ENCODE measurements at regions not wholly inside any gene's neighbourhood (a gene's known extent, or its start where the extent isn't known, plus 50 kb on each side); places are given as distances from the start of the nearest gene placed in this dataset.
A peak's percentile ranks its signal among the peaks of the same experiment; 100 is the strongest.

GRCh38 chr7:12761691-12762090, 74.3 kb downstream of the ARL4A start:
- H3K36me3 ChIP-seq (ENCODE audit: control insufficient read depth in 2 of 2, insufficient read depth in 2 of 2, low read length in 2 of 2): no peaks in the 10 kb centered on the region
- H3K27ac ChIP-seq (ENCODE audit: low read length): no peak overlapping the region

GRCh38 chr7:12764458-12764891, 77.0 kb downstream of the ARL4A start:
- Histone ChIP-seq H3K9ac (ENCODE audit: low read length in 2 of 2) (no peak overlapping the region), H3K36me3 (ENCODE audit: control insufficient read depth in 2 of 2, insufficient read depth in 2 of 2, low read length in 2 of 2) (no peaks in the 10 kb centered on the region), H3K27ac (ENCODE audit: low read length) (no peak overlapping the region), H3K4me3 (ENCODE audit: low read length in 2 of 2) (no peak overlapping the region), H3K4me1 (ENCODE audit: control insufficient read depth, insufficient read depth, low read length) (no peaks in the 10 kb centered on the region), H3K27me3 (ENCODE audit: control insufficient read depth in 1 of 2, insufficient read depth in 2 of 2, low read length in 2 of 2) (no peaks in the 10 kb centered on the region), H3K9me3 (ENCODE audit: control insufficient read depth in 2 of 2, low read length in 2 of 2) (no peaks in the 10 kb centered on the region)

More at GRCh38 chr7:12761691-12762090, 74.3 kb downstream of the ARL4A start:
- no peaks in the 10 kb centered on the region for H3K9me3 ChIP-seq (ENCODE audit: control insufficient read depth in 2 of 2, low read length in 2 of 2)
- H3K4me1 ChIP-seq (ENCODE audit: control insufficient read depth, insufficient read depth, low read length): no peaks in the 10 kb centered on the region
- no peaks in the 10 kb centered on the region for H3K27me3 ChIP-seq (ENCODE audit: control insufficient read depth in 1 of 2, insufficient read depth in 2 of 2, low read length in 2 of 2)
- no peak overlapping the region for H3K4me3 ChIP-seq (ENCODE audit: low read length in 2 of 2)
- H3K9ac ChIP-seq (ENCODE audit: low read length in 2 of 2): no peak overlapping the region

GRCh38 chr7:12765431-12766100, 78.1 kb downstream of the ARL4A start:
- H3K27ac ChIP-seq (ENCODE audit: low read length): no peak overlapping the region
- no peak overlapping the region for H3K9ac ChIP-seq (ENCODE audit: low read length in 2 of 2)
- H3K4me1 ChIP-seq (ENCODE audit: control insufficient read depth, insufficient read depth, low read length): peaks cover 2% of the 10 kb centered on the region
- no peaks in the 10 kb centered on the region for H3K27me3 ChIP-seq (ENCODE audit: control insufficient read depth in 1 of 2, insufficient read depth in 2 of 2, low read length in 2 of 2)
- no peak overlapping the region for H3K4me3 ChIP-seq (ENCODE audit: low read length in 2 of 2)
- H3K9me3 ChIP-seq (ENCODE audit: control insufficient read depth in 2 of 2, low read length in 2 of 2): no peaks in the 10 kb centered on the region
- H3K36me3 ChIP-seq (ENCODE audit: control insufficient read depth in 2 of 2, insufficient read depth in 2 of 2, low read length in 2 of 2): no peaks in the 10 kb centered on the region

DNA sequence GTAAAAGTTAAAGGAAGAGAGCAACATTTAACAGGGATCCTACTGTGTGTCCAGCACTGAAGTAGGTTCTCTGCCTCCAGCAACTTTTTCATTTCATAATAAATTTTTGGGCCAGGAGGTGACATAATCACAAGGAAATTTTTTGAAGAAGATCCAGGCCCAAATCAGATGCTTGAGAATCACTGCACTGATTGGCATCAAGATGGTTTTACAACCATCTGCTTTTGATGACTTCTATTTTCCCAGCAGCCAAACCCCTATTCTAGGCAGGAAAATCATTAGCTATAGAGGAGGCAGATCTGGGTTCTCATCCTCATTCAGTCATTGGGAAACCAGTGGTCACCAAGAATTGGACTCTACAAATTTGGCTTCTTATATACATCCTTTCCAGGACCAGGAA, 79.0 kb downstream of the ARL4A start:
- Histone ChIP-seq H3K9me3 (ENCODE audit: control insufficient read depth in 2 of 2, low read length in 2 of 2) (no peaks in the 10 kb centered on the region), H3K4me1 (ENCODE audit: control insufficient read depth, insufficient read depth, low read length) (peaks cover 2% of the 10 kb centered on the region), H3K4me3 (ENCODE audit: low read length in 2 of 2) (no peak overlapping the region), H3K27ac (ENCODE audit: low read length) (no peak overlapping the region), H3K9ac (ENCODE audit: low read length in 2 of 2) (no peak overlapping the region), H3K27me3 (ENCODE audit: control insufficient read depth in 1 of 2, insufficient read depth in 2 of 2, low read length in 2 of 2) (no peaks in the 10 kb centered on the region), H3K36me3 (ENCODE audit: control insufficient read depth in 2 of 2, insufficient read depth in 2 of 2, low read length in 2 of 2) (no peaks in the 10 kb centered on the region)

DNA sequence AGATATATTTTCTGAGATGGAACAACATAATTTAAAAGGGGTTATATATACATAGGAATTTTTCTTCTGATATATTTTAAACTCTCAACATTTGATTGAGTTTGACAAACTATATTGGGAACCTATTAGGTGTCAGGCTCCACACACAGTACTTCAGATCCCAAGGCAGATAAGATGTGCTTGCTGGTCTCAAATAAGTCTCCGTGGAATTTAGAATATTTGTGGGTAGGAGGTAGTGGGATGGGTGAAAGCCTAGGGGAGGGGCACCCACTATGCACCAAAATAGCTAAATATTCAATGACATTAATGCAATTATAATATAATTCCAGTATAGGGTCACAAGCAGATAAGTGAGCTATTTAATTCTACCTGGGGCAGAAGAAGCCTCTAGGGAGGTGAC, 81.5 kb downstream of the ARL4A start:
- Histone ChIP-seq H3K27me3 (ENCODE audit: control insufficient read depth in 1 of 2, insufficient read depth in 2 of 2, low read length in 2 of 2) (no peaks in the 10 kb centered on the region), H3K4me1 (ENCODE audit: control insufficient read depth, insufficient read depth, low read length) (peaks cover 2% of the 10 kb centered on the region), H3K27ac (ENCODE audit: low read length) (no peak overlapping the region), H3K9me3 (ENCODE audit: control insufficient read depth in 2 of 2, low read length in 2 of 2) (peaks cover 0 to 4% of the 10 kb centered on the region in 2 donors), H3K9ac (ENCODE audit: low read length in 2 of 2) (no peak overlapping the region), H3K36me3 (ENCODE audit: control insufficient read depth in 2 of 2, insufficient read depth in 2 of 2, low read length in 2 of 2) (no peaks in the 10 kb centered on the region), H3K4me3 (ENCODE audit: low read length in 2 of 2) (no peak overlapping the region)

- no peak overlapping the region for H3K27ac ChIP-seq (ENCODE audit: low read length)
- peaks cover 0 to 4% of the 10 kb centered on the region in 2 donors for H3K9me3 ChIP-seq (ENCODE audit: control insufficient read depth in 2 of 2, low read length in 2 of 2)
- H3K27me3 ChIP-seq (ENCODE audit: control insufficient read depth in 1 of 2, insufficient read depth in 2 of 2, low read length in 2 of 2): no peaks in the 10 kb centered on the region
- H3K4me1 ChIP-seq (ENCODE audit: control insufficient read depth, insufficient read depth, low read length): peaks cover 2% of the 10 kb centered on the region
- H3K9ac ChIP-seq (ENCODE audit: low read length in 2 of 2): no peak overlapping the region
- H3K4me3 ChIP-seq (ENCODE audit: low read length in 2 of 2): no peak overlapping the region
- no peaks in the 10 kb centered on the region for H3K36me3 ChIP-seq (ENCODE audit: control insufficient read depth in 2 of 2, insufficient read depth in 2 of 2, low read length in 2 of 2)
Observed at GRCh38 chr7:12769444-12769843, 82.0 kb downstream of the ARL4A start.

DNA sequence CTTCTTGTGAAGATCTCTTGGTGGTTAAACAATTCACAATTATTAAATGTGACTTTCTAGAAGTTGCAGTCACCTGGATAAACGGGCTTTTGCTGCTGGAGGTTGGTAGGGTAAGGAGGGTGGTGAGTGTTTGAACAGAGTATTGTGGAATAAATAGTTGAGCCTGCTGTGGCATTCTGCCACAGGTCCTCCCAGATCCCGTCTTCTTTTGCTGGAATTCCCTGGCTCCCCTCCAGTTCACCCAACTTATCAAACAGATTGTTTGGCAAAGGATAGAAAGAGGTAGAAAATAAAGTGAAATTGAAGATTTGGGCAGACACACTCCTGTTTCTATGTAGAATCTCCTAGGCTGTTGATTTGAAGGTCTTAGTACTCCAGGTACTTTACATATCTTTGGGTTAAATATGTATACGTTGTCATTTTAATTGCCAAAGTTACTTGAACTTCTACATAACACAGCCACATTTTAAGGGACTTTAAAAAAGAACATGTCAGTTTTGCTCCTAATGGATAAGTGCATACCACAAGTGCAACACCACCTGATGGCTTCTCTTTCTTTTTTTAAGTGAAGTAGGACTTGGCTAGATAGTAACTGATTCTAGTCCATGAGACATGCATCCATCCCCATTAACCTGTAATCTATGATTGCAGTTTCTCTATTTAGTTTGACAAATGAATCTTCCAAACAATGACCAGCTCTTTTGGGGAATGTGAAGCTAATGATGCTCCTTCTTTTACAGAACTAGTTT, 83.0 kb downstream of the ARL4A start:
- H3K27me3 ChIP-seq (ENCODE audit: control insufficient read depth in 1 of 2, insufficient read depth in 2 of 2, low read length in 2 of 2): no peaks in the 10 kb centered on the region
- H3K36me3 ChIP-seq (ENCODE audit: control insufficient read depth in 2 of 2, insufficient read depth in 2 of 2, low read length in 2 of 2): no peaks in the 10 kb centered on the region
- no peak overlapping the region for H3K9ac ChIP-seq (ENCODE audit: low read length in 2 of 2)
- peaks cover 2% of the 10 kb centered on the region for H3K4me1 ChIP-seq (ENCODE audit: control insufficient read depth, insufficient read depth, low read length)
- no peak overlapping the region for H3K27ac ChIP-seq (ENCODE audit: low read length)
- peaks cover 0 to 4% of the 10 kb centered on the region in 2 donors for H3K9me3 ChIP-seq (ENCODE audit: control insufficient read depth in 2 of 2, low read length in 2 of 2)
- H3K4me3 ChIP-seq (ENCODE audit: low read length in 2 of 2): no peak overlapping the region

DNA sequence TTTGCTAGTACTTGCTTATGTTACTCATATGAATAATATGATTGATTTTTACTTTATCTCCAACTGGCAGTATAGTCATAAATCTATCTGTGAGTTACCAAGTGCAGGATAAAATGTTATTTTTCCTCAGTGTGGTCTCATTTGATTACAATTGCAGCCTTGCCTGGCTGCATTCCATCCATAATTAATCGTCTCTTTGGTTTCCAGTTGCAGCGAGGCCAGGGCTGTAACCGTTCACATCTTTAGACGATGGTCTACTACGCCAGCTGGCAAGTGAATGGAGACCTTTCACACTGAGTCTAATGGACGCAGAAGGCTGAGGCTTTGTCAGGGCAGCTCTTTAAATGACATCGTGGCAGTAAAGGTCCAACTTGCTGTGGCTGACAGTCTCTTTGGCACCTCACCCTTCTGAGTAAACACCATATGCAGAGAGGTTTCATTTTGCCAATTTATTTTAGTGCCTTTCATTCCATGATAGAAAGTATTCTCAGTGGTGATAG, 84.0 kb downstream of the ARL4A start:
- peaks cover 2% of the 10 kb centered on the region for H3K4me1 ChIP-seq (ENCODE audit: control insufficient read depth, insufficient read depth, low read length)
- H3K27ac ChIP-seq (ENCODE audit: low read length): no peak overlapping the region
- no peaks in the 10 kb centered on the region for H3K27me3 ChIP-seq (ENCODE audit: control insufficient read depth in 1 of 2, insufficient read depth in 2 of 2, low read length in 2 of 2)
- no peak overlapping the region for H3K9ac ChIP-seq (ENCODE audit: low read length in 2 of 2)
- H3K36me3 ChIP-seq (ENCODE audit: control insufficient read depth in 2 of 2, insufficient read depth in 2 of 2, low read length in 2 of 2): no peaks in the 10 kb centered on the region
- peaks cover 0 to 4% of the 10 kb centered on the region in 2 donors for H3K9me3 ChIP-seq (ENCODE audit: control insufficient read depth in 2 of 2, low read length in 2 of 2)
- H3K4me3 ChIP-seq (ENCODE audit: low read length in 2 of 2): peak overlapping the region; percentile 44 to 50

DNA sequence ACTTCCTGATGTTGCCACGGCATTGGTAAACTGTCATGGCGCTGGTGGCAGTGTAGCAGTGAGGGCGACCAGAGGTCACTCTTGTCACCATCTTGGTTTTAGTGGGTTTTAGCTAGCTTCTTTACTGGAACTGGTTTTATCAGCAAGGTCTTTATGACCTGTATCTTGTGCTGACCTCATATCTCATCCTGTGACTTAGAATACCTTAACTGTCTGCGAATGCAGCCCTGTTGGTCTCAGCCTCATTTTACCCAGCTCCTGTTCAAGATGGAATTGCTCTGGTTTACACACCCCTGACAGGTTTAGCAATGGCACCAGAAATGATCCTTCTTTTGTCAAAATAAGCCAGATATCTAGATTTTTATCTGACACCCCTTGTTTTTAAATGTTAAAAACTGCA, 85.3 kb downstream of the ARL4A start:
- Histone ChIP-seq H3K36me3 (ENCODE audit: control insufficient read depth in 2 of 2, insufficient read depth in 2 of 2, low read length in 2 of 2) (no peaks in the 10 kb centered on the region), H3K9ac (ENCODE audit: low read length in 2 of 2) (no peak overlapping the region), H3K27me3 (ENCODE audit: control insufficient read depth in 1 of 2, insufficient read depth in 2 of 2, low read length in 2 of 2) (no peaks in the 10 kb centered on the region), H3K9me3 (ENCODE audit: control insufficient read depth in 2 of 2, low read length in 2 of 2) (peaks cover 0 to 4% of the 10 kb centered on the region in 2 donors), H3K4me1 (ENCODE audit: control insufficient read depth, insufficient read depth, low read length) (peaks cover 2% of the 10 kb centered on the region), H3K27ac (ENCODE audit: low read length) (no peak overlapping the region), H3K4me3 (ENCODE audit: low read length in 2 of 2) (no peak overlapping the region)

DNA sequence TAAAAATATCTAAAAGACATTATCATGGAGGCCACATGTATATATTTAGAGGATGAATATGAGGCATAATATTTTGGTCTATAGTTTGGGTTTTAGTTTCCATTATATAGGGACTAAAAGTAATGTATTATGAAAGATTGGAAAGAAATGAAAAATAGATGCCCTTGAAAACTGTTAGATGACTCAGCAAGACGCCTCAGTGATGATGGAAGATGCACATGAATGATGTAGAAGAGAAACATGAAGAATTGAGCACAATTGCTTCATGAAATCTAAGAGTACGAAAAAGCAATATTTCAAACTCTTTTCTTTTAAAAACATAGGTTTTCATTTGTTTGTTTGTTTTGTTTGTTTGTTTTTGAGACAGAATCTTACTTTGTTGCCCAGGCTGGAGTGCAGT, 89.8 kb downstream of the ARL4A start:
- peaks cover 0 to 4% of the 10 kb centered on the region in 2 donors for H3K9me3 ChIP-seq (ENCODE audit: control insufficient read depth in 2 of 2, low read length in 2 of 2)
- H3K4me1 ChIP-seq (ENCODE audit: control insufficient read depth, insufficient read depth, low read length): no peaks in the 10 kb centered on the region
- H3K27ac ChIP-seq (ENCODE audit: low read length): no peak overlapping the region
- H3K4me3 ChIP-seq (ENCODE audit: low read length in 2 of 2): no peak overlapping the region
- no peaks in the 10 kb centered on the region for H3K36me3 ChIP-seq (ENCODE audit: control insufficient read depth in 2 of 2, insufficient read depth in 2 of 2, low read length in 2 of 2)
- H3K27me3 ChIP-seq (ENCODE audit: control insufficient read depth in 1 of 2, insufficient read depth in 2 of 2, low read length in 2 of 2): no peaks in the 10 kb centered on the region
- H3K9ac ChIP-seq (ENCODE audit: low read length in 2 of 2): no peak overlapping the region

GRCh38 chr7:12779947-12780346, 92.5 kb downstream of the ARL4A start:
- Histone ChIP-seq H3K4me1 (ENCODE audit: control insufficient read depth, insufficient read depth, low read length) (no peaks in the 10 kb centered on the region), H3K27me3 (ENCODE audit: control insufficient read depth in 1 of 2, insufficient read depth in 2 of 2, low read length in 2 of 2) (no peaks in the 10 kb centered on the region), H3K4me3 (ENCODE audit: low read length in 2 of 2) (no peak overlapping the region), H3K9me3 (ENCODE audit: control insufficient read depth in 2 of 2, low read length in 2 of 2) (no peaks in the 10 kb centered on the region), H3K36me3 (ENCODE audit: control insufficient read depth in 2 of 2, insufficient read depth in 2 of 2, low read length in 2 of 2) (no peaks in the 10 kb centered on the region), H3K27ac (ENCODE audit: low read length) (no peak overlapping the region), H3K9ac (ENCODE audit: low read length in 2 of 2) (no peak overlapping the region)

Measured in stomach smooth muscle (tissue), 2 donors.